NCI-H1092 treated with DMSO at 0.1 percent for 48 hours (cell line): ENCODE measurements at regions not wholly inside any gene's neighbourhood (a gene's known extent, or its start where the extent isn't known, plus 50 kb on each side); places are given as distances from the start of the nearest gene placed in this dataset.

Source experiments
- DNase-seq: peaks from one replicate; lab custom pipeline; 2025; lab: John Stamatoyannopoulos, UW

DNA sequence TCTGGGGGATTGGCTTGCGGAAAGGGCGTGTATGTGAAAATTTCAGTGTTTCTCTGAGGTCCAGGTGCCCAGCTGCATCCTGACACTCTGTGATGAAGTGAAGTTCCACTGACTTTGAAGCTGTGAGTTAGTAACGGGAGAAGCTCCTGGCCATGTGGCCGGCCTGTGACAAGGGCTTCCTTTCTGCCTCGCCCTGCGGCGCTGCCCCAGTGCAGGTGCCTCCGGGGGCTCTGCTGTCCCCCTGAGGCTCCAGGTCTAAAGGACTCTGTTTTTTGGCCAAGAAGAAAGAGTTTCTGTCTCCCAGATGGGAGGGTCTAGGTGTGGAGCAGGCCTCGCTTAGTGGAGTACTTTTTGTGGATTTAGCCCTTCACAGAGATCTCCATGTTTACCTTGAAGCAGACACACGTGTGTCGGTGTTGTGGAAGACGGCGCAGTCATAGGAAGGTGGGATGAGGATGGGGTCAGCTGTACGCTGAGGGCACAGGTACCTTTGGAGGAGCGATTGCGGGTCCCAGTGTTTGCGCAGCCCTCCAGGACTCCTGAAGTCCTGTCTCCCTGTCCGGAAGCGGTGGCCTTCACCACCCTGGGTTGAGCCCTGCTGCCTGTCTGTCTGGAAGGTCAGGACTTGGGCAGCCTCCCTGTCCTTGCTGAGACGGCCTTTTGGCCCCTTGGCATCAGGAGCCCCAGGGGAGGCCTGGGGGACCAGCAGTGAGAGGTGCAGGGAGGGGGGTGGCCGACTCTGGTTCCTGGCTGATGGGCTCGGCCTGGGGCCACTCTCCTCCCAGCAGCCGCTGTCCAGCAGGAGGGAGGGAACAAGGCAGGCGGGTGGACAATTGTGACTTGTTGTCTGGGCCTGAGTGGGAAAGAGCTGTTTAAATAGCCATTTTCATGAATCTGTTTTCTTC is 1249.3 kb downstream of the BRD1 start:
- no peak for DNase-seq

DNA sequence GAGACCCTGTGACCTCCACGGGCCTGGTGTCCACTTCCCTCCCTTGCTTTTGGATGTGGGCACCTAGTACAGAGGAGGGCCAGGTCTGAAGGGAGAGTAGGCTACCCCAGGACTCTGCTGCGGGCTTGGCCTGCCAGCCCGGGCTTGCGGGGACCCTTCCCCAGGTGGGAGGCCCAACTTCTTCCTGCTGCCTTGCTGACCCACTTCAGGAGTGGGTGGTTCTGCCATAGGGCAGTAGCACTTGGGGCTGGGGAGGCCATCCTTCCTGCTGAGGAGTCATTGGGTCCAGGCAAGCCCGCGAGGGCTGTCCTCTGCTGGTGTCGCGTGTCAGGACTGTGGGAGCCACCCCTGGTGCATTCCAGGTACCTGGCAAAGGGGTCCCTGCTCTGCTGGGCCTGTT is 1250.0 kb downstream of the BRD1 start:
- DNase-seq, result no peak

DNA sequence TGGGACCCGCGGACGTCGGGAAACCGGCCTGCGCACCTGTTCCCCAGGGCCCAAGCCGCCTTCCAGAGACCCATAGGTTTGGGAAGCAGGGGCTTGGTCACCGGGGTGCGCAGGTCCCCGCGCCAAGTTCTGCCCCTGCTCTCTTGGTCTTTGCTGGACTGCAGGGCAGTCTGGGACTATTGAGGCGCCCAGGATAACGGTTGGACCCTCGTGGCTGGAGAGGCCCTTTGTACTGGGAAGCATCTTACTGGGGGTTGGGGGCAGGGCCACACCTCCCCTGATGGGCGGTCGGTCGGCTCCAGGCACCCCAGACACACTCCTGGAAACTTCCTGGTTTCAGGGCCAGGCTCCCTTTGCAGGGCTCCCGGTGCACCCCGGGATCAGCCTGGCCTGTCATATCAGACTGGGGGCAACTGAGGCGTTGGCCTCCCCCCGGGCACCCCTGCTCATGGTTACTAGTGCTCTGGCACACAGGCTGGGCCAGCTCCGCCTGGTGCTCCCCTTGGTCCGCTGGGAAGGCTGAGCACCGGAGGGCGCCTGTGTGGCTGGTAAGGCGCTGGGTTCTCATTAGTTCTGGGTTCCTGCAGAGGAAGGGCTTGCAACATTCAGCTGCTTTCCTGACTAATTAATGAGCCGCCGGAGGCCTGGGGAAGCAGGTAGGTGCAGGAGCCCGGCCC is 1250.5 kb downstream of the BRD1 start:
- DNase-seq, result no peak

DNA sequence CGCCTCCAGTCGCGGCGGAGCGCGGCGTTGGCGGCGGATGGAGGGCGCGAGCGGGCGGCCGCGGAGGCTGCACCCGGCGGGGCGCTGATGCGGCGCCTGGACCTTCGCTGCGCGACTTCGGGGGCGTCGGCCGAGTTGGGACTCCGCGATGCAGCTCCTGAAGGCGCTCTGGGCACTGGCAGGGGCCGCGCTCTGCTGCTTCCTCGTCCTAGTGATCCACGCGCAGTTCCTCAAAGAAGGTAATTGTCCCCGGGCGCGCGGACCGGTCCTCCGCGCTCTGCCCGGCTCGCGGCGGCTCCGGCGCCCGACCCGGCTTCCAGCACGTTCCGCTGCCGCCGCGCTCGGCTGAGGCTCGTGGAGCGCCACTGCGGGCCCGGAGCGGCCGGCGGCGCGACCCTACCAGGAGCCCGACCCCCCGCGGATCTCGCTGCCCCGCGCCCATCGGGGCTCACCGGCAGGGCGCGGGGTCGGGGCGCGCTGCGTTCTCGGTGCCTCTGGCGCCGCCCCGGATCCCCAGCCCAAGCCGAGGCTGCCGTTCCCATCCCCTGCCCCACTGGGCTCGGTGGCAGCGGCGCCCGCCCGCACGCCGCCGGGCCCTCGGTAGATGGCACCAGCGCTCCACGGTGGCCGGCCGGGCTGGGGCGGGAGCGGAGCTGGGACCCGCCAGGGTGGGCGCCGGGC is 1251.2 kb downstream of the BRD1 start:
- no peak for DNase-seq

DNA sequence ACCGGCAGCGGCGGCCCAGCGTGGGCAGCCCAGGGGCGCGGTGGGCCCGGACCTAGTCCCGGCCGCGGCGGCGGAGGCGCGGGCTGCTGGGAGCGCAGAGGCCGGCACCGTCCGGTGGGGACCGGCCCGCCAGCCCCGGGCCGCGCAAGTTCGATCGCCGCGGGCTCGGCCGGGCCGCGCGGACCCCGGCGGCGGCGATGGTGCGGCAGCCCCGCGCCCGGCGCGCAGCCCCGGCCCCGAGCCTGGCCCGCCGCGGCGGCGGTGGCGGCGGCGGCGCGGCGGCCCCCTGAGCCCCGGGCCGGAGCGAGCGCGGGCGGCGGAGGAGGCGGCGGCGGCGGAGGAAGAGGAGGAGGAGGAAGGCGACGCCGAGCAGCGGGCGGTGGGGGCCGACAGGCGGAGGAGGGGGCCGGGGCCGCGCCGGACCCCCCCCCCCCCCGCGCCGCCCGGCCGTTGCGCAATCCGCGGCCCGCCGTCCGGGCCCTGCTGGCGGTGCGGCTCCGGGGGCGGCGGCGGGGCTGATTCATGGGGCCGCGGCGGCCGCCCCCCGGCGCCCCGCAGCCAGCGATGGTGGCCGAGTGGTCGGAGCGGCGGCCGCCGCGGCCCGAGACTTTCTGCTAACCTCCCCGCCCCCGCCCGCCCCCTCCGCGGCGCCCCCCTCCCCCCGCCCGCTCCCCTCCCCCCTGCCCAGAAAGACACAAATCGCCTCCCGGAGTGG is 1251.9 kb downstream of the BRD1 start:
- no peak for DNase-seq

DNA sequence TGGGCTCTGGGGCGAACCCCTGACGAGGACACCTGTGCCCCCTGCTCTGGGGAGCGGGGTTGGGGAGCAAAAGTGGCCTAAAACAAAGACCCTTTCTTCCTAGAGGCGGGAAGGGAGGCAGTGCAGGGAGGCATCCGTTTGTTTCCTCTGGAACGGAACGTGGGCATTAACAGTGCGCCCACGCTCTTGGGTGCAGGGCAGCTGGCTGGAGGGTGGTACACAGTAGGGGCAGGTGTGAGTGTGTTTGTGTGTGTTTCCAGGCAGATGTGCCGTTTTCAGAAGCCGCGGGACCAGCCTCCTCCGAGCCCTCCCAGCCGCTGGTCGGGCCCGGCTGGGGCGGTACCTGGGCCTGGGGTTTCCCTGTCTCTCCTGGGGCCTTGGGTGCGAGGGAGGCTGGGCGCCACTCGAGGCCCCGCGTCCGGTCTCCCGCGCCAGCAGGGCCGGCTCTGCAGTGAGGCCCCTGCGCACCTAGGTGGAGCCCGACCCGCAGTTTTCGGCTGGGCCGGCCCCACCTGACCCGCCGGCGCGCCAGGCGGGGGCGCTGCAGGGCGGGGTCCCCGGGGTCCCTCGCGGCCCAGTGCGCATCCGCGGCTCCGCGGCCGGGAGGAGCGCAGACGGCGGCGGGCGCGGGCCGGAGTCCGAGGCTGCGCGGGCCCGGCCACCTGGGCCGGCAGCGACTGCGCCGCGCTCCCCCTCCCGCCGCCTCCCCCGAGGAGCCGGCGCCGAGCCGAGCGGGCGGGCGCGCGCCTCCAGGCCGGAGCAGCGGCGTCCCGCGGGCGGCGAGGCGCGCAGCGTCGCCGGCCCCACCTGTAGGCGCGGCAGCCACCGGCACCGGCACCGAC is 1252.7 kb downstream of the BRD1 start:
- peak; percentile 13 for DNase-seq

DNA sequence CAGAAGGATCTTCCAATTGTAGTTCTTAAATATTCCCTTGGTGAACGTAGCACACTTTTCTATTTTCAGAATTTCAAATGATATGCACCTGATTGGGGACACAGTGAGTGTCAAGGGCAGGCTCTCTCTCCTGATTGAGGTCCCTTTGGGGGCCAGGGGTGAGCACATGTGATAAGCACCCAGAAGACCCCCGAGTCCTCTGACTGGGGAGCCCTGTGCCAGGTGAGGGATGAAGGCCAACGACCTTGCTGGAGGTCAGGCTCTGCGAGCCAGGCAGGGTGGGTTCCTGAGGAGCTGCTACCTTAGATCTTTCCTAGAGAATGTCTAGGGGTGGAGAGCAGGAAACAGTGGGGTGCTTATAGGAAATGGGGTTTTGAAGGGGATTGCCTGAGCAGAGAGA is 1253.9 kb downstream of the BRD1 start:
- no peak for DNase-seq

DNA sequence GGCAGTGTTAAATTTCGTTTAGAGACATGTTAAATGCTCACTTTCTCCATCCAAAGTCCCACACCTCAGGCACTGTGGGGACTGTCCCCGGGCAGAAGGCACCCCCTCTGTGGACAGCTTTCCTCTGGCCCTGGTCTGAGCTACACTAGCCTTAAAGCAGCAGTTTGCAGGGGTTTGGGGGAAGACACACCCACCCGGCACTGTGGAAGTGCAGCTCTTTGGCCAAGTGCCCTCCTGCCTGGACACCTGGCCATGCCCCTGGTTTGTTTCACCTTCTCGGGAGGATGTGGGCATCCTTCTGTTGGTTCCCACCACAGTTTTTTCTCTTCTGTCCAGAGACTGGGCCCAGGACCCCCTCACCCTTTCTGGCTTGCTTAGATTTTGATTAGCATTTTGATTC is 1254.7 kb downstream of the BRD1 start:
- no peak for DNase-seq

DNA sequence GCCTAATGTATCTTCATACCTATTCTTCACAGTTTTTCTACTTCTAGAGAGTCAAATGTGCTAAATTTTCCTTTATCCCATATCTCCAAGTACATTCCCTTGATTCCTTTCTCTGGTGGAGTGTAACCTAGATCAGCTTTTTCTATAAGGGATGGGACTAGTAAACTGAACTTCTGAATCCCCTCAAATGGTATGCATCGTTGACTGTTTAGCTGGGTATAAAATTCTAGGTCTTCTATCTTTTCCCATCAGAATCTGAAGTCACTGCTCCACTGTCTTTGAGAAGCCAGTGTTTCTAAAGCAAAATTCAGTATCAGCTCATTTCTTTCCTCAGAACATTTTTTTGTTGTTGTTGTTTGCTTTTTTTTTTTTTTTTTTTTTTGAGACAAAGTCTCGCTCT is 1256.8 kb downstream of the BRD1 start:
- DNase-seq, result no peak

DNA sequence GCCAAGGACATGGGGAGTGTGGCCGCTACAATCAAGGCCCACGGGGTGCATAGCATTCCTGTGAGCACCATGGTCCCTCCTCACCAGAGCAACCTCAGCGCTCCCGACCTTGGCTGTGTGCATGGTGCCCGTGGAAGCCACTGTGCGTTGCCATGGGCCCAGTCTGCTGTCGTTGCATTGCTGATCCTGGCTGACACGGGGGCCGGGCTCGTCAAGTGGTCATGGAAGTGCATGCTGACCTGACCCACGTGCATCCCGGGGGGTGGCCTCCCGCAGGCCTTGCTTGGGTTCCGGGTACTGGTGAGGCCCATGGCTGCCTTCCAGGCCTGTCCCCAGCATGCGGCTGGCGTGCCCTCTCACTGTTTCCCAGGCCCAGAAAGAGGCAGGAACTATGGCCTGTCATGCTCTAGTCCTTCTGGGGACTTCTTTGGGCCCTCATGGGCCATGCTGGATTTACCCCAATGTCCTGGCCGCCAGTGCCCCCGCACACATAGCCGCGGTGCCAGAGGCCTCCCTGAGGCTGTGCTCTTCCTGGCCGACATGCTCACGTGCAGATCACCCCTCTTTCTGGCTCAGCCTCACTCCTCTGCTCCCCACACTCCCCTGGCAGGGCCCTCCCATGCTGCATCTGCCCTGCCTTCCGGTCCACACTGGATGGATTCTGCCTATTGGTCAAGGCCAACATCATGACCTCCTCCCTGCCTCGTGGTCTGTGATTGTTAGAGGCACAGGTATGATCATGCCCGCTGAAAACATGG is 1258.0 kb downstream of the BRD1 start:
- DNase-seq, result no peak

DNA sequence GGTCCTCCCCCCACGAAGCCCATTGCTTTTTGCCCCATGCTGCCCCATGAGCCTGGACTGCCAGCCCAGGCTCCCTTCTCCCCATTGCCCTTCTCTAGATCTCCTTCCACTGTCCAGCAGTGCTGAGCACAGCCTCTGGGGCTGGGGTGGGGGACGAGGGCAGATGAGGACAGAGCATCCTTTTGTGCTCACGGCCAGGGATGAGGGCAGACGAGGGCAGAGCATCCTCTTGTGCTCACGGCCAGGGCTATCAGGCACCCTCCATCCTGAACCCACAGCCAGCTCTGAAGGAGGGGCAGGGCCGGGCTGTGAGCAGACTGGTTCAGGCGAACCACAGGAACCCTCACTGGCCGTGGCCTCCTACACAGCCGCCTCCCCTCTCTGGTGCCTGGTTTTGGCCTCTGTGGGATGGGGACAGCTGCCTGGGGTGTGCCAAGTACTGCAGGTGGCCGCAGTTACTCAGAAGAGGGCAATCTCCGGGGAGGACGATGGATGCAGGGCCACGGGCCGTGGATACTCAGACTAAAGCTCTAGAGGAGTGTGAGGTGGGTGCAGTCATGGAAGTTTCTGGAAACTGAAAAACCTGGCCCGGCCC is 1258.8 kb downstream of the BRD1 start:
- DNase-seq, result no peak

DNA sequence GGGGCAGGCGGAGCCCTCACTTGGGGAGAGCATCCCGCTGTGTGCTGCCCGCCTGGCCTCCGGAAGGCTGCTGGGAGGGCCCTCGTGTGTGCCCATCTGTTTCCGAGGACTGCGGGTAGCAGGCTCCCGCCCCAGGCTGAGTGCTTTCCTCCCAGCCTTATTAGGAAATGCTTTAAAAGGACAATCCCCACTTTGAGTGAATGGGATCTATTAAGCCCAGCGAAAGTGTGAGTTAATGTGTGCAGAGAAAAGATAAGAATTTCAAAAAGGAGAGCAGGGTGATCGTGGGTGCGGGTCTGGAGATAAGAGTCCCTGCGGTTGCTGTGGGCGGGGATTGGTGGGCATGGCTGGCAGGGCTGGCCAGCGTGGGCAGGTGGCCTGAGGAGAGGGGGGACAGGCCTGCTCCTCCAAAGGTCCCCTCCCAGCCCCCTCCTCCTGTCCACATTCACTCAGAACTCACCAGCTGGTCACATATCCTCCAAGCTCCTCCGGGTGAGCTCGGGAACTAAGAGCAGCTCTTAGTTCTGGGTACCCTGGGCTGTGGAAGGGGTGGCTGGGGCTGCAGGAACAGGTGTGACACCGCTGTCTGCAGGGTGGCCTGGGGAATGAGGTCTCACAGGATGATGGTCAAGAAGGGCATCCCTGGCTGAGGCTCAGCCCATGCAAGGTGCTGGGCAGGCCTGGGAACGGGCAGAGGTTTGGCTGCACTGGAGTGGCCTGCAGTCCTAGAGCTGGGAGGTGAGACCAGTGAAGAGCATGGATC is 1260.3 kb downstream of the BRD1 start:
- DNase-seq, result peak; percentile 7

DNA sequence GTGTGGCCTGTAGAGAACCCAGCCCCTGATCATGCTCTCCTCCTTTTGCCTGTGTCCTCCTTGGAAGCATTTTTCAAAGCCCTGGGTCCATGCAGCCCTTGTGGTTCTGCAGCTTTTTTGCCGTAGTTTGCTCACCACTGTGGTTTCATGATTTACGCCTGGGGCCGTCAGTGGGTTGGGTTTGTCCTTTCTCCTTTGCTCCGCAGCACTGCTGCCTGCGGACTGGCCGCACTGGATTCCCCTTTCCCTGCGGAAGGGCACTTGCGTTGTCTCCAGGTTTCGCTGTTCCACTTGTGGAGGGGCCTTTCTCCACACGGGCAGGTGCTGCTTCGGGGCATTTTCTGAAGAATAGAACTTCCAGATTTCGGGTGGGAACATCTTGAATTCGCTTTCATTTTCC is 1260.9 kb downstream of the BRD1 start:
- DNase-seq, result no peak

DNA sequence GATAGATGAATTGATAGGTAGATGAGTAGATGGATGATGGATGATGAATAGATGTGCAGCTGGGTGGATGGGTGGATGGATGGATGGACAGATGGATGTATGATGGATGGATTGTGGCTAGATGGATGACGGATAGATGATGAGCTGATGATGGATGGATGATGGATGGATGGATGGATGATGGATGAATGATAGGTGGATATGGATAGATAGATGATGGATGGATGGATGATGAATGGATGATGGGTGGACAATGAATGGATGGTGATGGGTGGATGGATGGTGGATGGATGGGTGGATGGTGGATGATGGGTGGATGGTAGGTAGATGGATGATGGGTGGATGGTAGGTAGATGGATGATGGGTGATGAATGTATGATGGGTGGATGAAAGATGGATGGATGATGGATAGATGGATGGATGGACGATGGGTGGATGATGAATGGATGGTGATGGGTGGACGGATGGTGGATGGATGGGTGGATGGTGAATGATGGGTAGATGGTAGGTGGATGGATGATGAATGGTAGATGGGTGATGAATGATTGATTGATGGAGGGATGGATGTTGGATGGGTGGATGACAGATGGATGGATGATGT is 1261.7 kb downstream of the BRD1 start:
- DNase-seq, result no peak

DNA sequence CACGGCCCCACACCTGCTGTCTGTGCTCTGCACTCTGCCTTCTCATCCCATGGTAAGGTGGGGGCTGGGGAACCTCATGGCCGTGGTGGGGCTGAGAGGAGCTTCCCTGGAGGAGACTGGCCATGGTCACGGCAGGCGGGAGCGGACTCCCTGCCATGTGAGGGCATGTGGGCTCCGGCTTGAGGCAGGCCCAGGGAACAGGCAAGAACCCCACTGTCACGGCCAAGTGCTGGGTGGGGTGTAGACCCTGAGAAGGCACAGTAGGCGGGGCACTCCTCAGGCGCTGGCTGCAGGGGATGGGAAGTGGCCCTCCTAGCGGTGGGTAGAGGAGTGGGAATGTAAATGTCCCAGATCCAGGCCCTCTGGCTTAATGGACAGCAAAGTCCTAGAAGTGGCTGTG is 1262.7 kb downstream of the BRD1 start:
- DNase-seq, result no peak

DNA sequence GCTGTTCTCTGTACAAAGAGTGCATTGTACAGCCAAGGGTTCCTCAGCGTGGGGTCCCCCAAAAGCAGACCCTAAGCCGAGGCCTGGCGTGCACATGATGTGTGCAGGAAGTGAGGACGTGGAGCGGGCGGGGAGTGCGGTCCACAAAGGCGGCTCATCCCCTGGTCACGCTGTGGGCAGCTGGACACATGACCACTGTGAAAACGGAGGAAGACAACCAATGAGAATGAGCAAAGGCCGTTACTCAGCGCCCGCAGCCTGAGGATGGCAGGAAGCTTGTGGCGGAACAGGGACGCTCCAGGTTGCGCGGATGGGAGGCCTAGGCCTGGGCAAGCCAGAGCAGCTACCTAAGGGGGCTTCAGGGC is 1263.7 kb downstream of the BRD1 start:
- DNase-seq, result no peak

DNA sequence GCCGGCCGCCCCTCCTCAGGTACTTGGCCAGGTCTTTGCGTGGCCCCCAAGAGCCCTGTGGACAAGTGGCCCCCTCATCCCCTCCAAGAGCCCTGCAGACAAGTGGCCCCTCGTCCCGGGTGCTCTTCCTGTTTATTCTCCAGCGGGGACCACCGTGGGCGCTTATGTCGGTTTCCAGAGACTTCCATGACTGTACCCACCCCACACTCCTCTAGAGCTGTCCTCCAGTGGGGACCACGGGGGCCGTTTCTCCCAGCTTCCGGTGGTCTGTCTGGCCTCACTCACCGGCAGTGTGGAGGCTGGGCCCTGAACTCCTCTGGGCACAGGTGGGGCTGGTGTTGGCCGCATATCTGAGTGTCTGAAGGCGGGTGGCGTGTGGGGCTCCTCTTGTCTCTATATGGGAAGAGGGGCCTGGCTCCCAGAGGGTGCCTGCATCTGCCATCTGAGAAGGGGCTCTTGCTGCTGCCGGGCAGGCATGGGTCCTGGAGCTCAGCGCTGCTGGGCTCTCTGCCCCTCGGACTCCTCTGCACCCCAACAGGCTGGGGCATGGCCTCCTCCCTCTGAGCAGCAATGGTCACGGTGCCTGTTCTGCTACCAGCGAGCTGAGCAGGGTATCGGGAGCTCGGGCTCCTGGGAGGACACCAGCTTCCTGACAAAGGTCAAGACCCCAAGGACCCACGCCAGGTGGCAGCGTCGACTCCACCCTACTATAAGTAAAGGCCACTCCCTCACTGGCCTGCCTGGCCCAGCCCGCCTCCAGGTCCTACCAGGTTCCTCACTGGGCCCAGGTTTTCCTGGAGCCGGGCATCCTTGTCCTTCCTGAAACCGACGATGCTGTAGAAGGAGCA is 1264.3 kb downstream of the BRD1 start:
- DNase-seq, result no peak

DNA sequence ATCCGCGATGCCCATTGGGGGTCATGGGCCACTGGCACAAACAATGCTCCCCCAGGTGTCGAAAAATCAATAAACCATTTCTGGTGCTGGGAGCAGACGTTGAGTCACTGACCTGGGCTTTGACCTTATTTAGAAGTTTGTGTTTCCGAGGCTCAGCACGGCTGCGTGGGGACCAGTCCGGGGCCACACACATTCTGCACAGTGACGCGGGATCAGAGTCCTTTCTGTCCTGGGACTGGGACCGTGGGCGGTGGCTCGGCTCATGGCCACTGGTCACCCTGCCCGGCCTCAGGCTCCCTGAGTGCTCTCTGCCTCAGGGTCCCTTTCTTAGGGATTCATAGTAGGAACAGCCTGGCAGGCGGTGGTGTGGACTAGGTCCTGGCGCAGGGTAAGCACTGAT is 1266.0 kb downstream of the BRD1 start:
- DNase-seq, result no peak
